ENCODE measurements at regions not wholly inside any gene's neighbourhood (a gene's known extent, or its start where the extent isn't known, plus 50 kb on each side); places are given as distances from the start of the nearest gene placed in this dataset.
A peak's percentile ranks its signal among the peaks of the same experiment; 100 is the strongest.

DNA sequence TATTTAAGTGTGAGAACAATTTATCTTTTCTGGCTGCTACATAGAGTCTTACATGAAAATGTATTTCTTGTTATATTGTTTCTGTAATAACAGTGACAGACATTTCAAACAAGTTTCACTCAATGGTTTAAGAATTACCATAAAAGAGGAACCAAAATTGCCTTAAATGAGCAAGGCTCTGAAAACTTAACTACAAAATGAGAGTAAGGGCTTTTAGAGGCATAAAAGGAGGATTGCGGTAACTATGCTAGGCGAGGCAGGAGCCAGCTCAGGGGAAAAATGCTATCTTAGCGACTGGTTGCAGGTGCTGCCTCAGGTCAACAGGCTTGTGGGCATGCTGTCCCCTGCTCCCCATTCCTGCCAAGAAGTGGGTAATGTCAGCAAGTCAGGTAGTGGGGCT lies 81.7 kb upstream of the MSI2 start:
- H3K27ac ChIP-seq = no peak overlapping the region
- DNase-seq (ENCODE audit: low read depth, low spot score) = no peak

DNA sequence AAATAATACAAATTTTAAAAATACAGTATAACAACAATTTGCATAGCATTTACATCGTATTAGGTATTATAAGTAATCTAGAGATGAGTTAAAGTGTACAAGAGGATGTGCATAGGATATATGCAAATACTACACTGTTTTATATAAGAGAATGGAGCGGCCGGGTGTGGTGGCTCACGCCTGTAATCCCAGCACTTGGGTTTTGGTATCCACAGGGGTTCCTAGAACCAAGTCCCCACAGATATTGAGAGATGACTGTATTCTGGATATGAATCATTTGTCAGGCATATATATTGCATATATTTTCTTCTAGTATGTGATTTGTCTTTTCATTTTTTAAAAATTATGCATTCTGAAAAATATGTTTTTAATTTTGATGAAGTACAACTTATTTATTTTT lies 77.5 kb upstream of the MSI2 start:
- DNase-seq (ENCODE audit: low read depth, low spot score) = no peak
- H3K27ac ChIP-seq = no peak overlapping the region

DNA sequence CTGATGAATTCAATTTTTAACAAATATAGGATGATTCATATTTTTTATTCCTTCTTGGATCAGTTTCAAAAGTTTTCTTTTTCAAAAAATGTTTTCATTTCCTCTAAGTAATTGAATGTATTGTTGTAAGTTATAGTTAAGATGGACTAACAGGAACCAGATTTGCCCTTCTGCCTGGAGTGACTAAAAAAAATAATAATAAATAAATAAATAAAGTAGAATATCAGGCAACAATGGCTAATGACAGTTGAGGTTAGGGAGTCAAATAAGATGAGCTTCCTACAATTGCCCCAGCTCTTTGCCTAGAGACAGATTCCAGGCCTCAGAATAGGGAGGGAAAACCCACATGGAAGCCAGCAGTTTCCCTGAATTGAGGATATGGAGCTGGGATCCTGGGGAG lies 73.7 kb upstream of the MSI2 start:
- no peak overlapping the region for H3K27ac ChIP-seq
- DNase-seq (ENCODE audit: low read depth, low spot score) = no peak

DNA sequence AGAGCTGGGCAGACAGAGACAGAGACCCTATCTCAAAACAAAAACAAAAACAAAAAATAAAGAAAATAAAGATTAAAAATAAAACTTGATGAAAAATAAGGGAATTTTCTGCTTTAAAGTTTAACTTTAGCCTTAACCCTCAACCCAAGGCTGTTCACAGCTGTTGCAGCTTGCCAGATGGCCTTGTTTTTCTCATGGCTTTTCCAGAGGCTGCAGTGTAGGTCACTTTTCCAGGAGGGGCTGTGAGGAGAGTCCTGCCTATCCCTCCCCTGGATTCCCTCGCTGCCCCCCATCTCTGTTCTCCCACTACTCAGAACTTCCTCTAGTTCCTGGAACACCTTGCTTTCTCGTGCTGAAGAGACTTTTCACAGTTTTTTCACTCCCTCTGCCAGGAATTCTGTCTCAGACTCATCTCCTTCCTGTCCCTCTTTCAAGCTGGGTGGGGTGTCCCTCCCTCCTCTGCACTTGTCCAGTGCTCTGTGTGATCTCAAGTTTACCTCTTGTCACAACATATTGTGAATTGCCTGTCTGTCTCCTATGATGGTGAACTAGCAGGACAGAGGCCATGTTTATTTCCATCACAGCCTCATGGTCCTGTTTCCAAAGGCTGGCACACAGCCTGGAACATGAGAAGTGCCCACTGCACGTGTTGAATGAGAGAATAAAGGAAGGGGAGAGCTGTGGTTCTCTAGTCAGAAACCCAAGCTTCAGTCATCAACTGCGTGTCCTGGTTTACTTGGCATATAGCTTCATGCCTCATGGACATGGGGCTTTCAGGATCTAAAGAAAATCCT lies 69.9 kb upstream of the MSI2 start:
- no peak for DNase-seq (ENCODE audit: low read depth, low spot score)
- H3K27ac ChIP-seq = no peak overlapping the region

DNA sequence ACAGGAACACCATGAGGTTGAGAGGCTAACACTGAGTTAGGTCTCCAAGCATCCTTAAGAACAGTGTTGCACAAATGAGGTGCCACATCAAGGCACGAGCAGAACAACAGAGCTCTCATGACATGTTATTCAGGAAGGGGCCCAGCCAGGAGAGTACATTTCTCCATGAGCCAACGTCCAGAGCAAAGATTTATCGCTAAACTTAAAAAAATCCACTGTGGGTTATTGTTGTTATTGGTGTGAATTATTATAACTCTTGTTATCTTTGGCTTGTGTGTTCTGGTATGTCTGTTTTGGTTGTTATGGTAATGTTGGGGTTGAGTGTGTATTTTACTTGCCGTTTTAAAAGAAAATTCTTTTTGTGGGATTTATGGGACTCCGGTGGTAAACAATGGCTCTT lies 68.9 kb upstream of the MSI2 start:
- DNase-seq (ENCODE audit: low read depth, low spot score) = no peak
- H3K27ac ChIP-seq = no peak overlapping the region

DNA sequence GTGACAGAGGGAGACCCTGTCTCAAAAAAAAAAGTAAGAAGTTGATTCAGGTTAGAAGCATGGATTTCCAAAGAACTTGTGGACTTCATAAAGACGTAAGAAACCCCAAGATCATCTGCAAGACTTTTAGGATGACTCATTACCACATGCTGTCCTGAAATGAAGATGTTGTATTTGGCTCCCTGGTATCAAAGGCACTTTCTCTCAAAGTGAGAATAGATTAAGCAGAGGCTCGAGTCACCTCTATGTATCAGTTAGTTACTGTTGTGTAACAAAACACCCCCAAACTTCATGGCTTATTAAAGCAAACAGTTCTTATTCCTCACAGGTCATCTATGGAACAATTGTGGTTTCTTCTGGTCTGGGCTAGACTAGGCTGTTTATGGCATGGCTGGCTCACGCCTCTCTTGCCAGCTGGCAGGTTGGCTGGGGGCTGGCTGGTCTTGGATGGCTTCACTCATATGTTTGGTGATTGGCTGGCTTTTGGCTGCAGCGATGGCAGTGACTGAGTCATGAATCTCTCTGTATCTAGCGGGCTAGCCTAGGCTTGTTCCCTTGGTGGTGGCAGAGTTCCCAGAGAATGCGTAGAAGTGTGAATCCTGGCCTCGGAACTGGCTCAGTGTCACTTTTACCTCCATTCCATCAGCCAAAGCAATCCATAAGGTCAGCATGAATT lies 60.4 kb upstream of the MSI2 start:
- H3K27ac ChIP-seq = peak overlapping the region; percentile 42
- peak; percentile 88 for DNase-seq (ENCODE audit: low read depth, low spot score)

DNA sequence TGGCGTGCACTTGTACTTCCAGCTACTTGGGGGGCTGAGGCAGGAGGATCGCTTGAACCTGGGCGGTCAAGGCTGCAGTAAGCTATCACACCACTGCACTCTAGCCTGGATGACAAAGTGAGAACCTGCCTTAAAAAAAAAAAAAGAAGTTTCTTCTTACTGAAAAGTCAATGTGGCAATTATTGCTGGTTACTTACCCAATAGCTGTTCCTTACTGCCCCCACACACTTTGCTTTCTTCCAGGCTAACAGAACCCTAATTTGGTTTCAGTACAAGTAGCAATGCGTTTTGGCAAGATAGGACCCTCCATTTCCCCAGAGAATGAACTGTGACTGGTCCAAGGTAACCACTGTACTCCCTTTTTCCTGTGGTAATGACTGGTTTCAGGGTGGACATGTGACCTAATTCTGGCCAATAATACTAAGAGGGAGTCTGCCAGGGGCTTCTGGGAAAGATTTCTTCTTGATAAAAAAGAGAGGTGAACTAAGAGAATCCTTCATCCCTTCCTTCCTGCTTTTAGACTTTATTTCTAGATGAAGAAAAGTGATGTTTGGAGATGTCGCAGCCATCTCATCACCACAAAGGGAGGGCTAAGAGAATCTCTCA lies 58.8 kb upstream of the MSI2 start:
- H3K27ac ChIP-seq = no peak overlapping the region
- DNase-seq (ENCODE audit: low read depth, low spot score) = no peak

DNA sequence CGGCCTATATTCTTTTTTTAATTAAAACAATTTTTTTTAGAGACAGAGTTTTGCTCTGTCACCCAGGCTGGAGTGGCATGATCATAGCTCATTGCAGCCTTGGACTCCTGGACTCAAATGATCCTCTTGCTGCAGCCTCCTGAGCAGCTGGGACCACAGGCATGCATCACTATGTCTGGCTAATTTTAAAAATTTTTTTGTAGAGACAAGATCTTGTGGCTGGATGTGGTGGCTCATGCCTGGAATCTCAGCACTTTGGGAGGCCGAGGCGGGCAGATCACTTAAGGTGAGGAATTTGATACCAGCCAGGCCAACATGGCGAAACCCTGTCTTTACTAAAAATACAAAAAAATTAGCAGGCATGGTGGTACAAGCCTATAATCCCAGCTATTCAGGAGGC lies 54.8 kb upstream of the MSI2 start:
- DNase-seq (ENCODE audit: low read depth, low spot score) = no peak
- no peak overlapping the region for H3K27ac ChIP-seq

DNA sequence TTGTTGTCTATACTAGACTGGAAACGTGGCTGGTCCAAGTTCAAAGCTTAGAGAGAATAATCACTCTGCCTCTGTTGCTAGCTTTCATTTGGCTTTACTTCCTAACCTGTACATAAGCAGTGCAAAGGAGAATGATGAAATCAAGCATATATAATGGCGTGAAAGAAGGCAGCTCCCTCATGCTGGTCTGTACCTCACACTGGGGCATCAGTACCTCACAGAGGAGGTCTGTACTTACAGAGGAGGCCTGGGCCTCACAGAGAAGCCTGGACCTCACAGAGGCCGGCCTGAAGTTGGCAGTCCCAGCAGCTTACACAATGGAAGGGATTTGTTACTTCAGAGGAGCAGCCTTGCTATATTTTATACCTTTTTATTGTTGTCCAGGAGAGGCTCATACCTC lies 53.3 kb upstream of the MSI2 start:
- H3K27ac ChIP-seq = no peak overlapping the region
- DNase-seq (ENCODE audit: low read depth, low spot score) = no peak

All from epithelial cell of prostate (primary cell).